ENCODE measurements at regions not wholly inside any gene's neighbourhood (a gene's known extent, or its start where the extent isn't known, plus 50 kb on each side); places are given as distances from the start of the nearest gene placed in this dataset.

DNA sequence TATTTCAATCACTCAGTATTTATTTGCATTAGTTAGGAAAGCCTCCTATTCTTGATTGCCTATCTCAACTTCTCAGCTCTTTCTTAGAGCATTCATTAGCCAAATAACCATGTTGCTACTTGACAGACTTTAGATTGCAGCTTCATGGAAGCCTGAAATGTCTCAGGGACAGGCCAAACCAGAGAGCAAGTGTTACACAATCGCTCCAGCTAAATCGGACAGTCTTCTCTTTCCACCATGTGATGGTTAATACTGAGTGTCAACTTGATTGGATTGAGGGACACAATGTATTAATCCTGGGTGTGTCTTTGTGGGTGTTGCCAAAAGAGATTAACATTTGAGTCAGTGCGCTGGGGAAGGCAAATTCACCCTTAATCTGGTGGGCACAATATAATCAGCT lies 106.5 kb upstream of the DRD2 start:
- DNase-seq (ENCODE audit: low read depth), result no peak

DNA sequence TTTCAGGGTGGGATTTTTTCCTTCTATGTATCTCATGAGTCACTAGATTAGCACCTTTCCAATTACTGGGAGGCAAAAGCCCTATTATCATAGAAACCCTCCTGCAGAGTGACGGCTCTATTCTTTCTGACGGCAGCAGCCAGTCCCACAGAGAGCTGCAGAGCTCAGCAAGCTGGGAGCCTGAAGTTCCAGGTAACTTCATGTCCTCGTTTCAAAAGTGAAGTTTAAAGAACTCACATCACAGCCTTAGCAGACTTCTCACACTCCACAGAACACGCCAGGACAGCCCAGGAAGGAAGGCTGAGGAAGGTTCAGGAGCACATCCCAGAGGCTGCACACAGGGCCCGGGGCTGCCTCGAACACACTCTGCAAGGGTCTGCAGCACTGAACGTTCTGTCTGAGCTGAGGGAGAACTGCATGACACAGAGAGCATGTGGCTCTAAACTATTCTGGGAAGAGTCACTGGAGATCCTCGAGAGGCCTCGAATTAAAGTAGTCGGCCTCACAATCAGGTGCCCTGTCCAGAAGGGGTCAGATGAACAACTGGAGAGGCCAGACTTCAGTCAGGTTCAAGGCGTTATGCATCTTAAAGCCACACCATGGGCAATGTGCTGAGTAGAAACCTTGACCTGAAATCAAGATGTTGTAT lies 104.2 kb upstream of the DRD2 start:
- no peak for DNase-seq (ENCODE audit: low read depth)

DNA sequence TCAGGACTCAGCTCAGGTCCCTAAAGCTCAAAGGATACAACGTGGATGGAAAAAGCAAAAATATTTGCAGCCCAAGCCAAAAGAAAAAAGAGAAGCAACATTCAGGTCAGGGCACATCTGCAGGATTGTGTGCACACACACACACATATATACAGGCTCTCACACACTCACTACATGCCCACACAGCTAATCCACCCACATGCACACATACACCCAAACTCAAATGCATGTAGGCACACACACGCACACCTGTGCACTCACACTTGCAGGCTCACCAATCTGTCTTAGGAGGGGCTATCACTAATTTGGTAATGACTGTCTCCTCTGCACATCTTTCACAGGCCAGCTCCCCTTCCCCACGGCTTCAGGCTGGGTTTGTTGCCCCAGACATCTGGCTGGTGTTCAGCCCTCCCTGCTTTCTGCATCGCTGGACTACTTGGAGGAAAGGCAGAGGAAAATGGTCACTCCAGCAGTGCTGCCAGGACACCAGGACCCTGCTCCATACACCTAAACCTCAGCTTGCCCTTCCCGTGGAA lies 103.6 kb upstream of the DRD2 start:
- DNase-seq (ENCODE audit: low read depth), result no peak

DNA sequence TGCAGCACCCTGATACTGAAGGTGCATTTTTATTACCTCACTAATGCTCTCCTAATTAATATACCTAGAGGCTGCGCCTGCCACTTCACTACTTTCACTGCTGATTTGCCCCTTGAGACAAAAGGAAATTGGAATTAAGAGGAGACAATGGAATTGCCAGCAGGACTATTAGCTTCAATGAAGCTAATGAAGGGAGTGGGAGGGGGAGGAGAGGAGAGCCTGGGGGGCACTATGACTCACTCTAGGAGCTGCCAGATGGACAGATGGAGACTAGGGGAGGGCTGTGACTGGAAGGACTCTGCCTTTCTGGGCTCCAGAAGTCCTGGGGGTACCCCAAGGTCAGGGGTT lies 102.8 kb upstream of the DRD2 start:
- no peak for DNase-seq (ENCODE audit: low read depth)

DNA sequence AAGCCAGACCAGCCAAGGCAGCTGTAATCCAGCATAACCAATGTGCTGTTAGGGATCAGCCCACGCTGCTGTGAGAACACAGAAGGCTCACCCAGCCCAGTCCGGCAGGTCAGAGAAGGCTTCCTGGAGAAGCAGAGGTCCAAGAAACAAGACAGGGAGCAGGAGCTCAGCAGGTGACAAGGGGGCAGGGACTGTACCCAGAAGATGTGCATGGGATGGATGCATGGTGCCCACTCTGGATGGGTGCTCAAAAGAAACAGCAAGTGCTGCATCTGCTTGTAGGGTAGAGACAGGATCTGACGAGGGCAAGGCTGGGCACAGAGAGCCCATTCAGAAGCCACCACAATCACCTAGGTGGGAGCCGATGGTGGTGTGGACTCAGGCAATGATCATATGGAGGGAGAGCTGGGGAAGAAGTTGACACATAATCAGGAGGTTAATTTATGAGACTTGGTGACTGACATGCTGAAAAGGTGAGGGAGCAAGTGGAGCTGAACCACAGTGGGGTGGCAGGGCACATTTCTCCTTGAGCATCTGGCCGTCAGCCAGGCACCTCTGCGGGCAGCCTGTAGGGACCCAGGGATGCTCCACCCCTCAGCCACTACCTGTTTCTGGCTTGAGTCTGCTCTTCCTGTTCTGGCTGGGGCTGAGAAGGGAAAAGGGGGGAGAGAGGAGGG lies 102.3 kb upstream of the DRD2 start:
- DNase-seq (ENCODE audit: low read depth), result no peak

DNA sequence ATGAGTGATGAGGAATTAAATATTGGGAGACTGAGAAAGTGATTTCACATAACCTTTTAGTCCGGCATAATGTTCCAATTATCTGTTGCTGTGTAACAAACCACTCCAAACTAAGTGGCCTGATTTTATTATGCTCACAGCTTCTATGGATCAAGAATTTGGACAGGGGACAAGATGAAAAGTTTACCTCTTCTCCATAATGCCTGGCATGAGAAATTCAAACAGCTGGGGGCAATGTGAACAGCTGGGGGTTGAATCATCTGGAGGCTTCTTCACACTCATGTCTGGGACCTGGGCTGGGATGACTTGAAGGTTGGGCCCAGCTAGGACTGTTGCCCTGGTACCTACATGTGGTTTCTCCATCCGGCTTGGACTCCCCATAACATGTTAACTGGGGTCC lies 99.4 kb upstream of the DRD2 start:
- no peak for DNase-seq (ENCODE audit: low read depth)

DNA sequence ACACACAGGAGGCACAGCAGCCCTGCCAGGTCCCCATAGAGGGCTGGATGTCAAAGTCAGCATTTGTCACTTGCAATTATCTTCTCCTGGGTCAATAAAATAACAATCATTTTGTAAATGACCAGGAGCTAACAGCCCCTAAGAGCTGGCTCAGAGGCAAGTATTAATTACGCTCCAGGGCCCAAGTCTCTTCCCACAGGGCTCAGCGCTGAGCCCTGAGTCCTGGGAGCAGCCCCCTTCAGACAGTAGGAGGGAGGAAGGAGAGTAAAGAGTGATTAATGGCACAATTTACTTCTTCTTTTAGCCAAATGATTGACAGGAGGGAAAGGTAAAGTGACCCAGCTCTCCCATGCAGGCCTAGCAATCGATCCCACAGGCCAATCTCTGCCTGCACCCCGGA lies 99.0 kb upstream of the DRD2 start:
- DNase-seq (ENCODE audit: low read depth), result no peak

DNA sequence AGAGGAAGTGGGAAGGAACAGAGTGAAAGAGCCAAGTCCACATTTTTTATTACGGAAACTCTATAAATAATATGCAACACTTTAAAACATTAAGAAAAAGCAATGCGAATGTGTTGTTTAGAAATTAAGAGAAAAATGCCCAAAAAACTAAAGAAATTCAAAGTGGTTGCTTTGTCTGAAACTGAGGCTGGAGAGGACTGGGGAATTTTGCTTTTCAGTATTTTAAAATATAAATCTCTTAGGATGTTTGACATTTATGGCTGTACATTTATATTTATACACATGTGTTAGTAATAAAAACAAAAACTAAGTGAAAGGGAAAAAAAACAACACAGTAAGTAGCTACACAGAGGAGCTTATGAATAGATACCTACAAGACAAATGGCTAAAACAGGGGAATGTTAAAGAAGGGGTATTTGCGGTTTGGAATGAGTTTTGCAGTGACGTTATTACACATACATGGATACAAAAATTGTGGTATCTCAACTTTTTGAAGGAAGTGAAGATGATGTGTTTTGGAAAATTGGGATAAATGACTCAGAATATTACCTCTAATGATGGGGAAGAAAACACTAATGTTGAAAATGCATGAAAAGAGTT lies 97.0 kb upstream of the DRD2 start:
- DNase-seq (ENCODE audit: low read depth), result no peak

DNA sequence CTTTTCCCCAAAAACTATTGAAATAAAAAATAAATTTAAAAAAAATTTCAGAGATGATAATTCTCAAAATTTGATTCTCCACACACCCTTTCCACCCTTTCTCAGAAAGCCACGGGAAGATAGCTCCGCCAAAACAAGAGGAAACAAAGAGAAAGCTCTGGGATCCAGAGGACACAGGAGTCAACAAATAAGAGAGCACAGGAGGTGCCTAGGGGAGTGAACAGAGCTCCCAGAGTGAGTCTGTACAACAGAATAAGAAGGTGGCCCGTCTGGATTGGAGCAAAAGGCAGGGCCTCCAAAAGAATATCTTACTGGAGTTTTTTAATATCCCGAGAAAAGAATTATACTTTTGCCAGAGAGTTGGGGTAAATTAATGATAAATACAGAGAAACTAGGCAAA lies 96.3 kb upstream of the DRD2 start:
- DNase-seq (ENCODE audit: low read depth), result no peak

DNA sequence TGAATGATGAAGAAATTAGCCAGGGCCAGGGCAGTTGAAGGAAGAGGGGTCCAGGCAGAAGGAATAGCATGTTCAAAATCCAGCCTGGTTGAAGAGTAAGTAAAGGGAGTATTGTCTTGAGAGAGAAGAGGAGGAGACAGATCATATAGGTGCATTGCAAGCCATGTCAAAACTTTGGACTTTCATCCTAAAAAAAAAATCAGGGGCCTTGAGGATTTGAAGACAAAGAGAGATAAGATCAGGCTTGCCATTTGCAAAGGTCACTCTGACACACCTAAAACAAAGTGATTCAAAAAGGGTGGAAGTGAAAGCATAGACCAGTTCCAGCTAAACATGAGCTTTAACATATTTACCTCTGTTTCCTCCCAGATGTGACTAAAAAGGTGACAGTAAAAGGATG lies 95.7 kb upstream of the DRD2 start:
- DNase-seq (ENCODE audit: low read depth), result no peak

DNA sequence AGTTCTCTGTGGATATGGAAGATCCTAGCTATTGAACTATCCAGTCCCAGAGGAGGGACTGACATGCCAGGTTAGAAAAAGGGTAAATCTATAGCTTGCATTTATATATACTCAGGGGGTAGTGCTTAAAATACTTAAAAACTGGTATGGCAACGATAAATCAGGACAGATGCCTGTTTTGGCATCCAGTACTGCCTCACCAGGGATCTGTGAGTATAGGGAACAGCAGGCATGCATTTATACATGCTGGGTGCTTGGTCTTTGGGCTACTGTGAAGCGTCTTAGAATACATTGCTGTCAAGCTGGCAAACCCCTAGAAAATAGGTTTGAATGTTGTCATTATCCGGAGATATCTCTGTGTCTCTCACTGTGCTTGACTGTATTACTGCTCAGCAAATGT lies 94.2 kb upstream of the DRD2 start:
- no peak for DNase-seq (ENCODE audit: low read depth)

DNA sequence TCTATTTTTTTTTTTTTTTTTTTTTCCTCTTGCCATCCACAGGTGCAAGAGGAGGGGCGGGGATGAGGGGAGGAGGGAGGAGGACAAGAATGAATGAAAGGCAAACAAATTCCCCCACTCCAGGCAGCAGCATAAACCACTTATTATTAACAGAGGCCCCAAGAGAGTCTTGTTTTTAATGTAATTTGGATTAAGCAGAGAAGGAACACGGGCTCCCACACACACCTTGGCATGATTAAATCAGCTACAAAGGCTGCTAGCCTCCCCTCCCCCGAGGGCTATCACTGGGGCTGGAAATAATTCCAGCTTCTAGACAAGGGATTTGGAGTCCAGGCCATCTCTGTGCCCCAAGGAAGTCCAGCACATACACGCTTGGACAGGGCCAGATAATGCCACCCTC lies 93.4 kb upstream of the DRD2 start:
- DNase-seq (ENCODE audit: low read depth), result no peak

DNA sequence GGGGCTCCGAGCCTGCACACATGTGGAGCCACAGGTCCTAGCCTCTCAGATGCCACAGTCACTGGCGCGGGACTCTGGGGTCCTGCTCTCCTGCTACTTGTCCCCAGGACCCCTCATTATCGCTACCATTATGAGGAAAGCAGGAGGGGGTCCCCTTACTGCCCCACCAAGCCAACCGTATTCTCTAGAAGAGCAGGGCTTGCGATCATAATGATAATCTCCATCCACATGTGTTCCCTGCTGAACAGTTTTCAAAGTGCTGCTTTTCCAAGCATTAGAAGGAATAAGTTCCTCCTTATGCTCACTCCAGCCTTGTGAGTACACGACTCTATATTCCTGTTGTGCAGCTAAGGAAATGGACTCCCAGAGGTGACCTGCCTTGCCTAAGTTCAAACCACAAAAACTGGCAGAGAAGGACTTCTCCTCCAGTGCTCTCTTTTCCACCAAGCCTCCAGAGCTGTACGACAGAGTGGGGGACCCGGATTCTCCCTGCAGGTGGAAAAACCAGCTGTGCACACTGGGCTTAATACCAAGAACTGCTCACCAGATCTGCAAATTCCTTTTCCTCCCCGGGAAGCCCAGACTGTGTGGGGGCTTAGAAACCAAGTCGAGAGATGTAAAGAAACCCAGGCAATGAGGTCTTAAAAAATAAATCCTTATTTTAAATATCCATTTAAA lies 92.8 kb upstream of the DRD2 start:
- no peak for DNase-seq (ENCODE audit: low read depth)

DNA sequence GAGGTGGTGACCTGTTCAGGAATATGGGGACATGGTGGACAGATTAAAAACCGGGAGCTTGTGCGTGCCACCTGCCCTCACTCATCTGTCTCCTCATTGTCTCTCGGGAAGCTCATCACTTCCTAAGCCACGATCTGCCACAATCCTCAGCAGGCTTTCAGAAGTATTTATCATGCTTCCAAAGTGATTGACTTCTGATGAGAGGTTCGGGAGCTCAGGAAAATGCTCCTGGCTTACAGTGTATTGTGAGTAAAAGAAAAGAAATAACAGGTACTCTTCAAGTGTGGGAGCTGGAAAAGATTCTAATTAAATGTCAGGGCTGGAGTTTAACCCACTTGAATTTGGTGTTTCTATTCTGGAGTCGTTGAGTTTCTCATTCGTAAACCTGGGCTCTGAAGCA lies 91.9 kb upstream of the DRD2 start:
- no peak for DNase-seq (ENCODE audit: low read depth)

DNA sequence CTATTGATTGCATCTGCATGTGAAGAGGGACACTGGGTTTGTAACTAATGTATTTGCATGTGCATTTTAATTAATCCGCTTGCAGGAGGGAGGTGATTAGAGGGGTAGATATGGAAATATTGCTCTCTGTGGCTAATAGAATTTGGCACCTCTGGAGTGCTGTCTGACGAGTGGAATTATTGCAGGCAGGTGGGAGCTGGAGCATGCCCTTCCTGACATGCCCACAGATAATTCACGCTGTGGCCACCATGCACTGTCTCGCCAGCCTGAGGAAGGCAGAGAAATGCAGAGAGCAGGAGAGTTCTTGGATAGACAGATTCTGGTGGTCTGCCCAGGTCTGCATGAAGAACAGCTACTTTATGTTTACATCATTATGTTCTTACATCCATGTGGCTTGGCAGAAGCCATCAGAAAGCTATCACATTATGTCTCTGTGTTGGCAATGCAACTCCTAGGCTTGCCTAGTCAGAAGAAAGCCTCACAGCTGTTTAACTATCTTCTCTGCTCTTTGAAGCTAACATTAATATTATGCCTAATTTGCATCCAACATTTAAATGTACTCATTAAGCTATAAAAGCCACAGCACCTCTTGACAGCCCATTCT lies 89.4 kb upstream of the DRD2 start:
- DNase-seq (ENCODE audit: low read depth), result no peak

DNA sequence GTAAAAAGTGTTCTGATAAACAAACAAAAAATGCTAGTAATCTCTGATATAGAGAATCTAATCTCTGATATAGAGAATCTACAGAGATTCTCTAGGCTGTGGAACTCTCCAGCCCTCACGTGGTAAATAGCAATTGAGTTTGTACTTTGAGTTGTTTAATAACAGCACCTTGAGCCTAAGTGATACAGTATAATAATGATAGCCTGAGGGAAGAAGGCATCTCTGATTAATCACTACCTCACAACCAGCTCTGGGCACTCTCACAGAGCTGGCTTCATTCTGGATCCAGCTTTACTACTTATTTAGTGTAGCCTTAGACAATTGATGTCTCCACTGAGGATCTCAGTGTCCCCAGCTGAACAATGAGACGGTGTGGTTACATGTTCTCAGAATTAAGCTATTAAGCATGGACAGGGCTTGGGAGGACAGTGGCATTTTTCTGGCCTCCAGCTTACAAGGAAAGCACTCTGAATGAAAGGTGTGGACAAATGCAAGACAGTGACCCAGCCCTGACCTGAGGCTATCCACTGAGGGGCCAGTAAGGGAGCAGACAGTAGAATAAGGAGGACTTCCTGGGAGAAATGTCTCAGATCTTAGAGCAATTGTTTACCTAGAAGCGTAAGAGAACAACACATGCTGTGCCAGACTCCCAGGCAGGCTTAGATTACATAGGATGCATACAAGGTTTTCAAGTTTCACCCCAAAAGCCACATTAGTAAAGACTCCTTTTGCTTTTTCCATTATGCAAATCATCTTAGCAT lies 88.7 kb upstream of the DRD2 start:
- DNase-seq (ENCODE audit: low read depth), result no peak

DNA sequence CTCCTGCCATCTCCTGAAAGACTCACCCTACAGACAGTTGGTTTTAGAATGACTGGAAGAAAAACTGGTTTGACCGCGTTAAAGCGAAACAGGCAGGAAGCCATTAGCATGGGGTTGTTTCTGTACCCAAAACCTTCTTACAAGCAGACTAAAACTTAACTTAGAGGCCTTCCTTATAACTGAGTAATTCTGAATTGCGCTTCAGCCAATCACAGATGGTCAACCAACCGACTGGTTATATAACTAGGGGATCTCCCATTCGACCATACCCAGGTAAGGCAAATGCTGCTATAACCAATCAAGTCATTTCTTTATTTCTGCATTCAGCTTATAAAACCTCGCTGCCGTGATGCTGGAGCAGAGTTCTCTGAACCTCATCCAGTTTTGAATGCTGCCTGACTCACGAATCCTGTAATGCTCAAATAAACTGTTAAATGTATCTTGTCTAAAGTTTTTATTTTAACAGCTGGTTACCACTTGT lies 87.8 kb upstream of the DRD2 start:
- no peak for DNase-seq (ENCODE audit: low read depth)

DNA sequence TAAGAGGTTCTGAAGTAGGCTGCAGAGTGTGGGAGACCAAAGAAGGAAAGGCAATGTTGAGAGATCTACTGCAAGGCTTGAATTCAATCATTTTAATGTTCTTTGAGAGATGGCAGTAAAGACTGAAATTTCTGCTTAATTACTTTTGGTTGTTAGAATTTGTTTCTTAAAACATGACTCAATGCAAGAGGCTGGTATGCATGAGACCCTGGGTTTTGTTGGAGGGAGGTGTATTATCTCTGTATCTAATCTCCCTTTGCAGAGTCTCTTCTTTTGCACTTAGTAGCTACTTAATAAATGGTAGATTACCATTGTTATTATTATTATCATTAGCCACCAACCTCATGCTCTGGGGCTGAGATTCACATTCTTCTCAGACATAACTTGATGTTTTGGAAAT lies 87.4 kb upstream of the DRD2 start:
- DNase-seq (ENCODE audit: low read depth), result no peak

DNA sequence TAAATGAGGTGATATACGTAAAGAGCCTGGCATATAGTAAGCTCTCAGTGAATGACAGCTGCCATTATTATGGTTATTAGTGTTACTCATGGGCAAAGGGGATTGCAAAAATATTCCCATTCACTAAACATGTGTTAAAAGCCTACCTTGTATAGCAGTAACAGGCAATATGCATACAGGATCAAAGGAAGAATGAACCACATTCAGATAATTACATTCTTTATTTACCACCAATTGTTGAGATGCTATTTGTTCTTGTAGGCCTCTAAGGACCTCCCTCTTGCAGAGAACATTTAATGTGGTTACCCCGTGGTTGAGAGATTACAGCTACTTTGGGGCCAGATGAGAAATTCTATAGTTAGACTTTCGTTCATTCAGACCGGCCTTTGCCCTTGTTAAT lies 82.7 kb upstream of the DRD2 start:
- DNase-seq (ENCODE audit: low read depth), result no peak

DNA sequence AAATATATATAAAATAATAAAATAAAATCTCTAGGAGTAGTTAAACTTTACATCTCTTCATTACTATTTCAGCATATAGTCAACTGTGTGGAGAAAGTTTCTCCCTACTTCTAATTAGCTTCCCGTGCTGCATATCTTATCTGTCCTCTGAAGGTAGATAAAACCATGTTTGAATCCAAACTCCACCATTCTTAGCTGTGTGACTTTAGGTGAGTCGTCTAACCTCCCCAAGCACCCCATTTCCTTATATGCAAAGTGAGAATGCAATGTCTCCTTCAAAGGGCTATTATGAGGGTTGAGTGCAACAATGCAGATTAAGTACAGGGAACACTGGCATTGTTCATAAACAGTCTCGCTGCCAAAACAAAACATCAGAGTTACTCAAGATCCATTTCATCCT lies 80.8 kb upstream of the DRD2 start:
- no peak for DNase-seq (ENCODE audit: low read depth)

DNA sequence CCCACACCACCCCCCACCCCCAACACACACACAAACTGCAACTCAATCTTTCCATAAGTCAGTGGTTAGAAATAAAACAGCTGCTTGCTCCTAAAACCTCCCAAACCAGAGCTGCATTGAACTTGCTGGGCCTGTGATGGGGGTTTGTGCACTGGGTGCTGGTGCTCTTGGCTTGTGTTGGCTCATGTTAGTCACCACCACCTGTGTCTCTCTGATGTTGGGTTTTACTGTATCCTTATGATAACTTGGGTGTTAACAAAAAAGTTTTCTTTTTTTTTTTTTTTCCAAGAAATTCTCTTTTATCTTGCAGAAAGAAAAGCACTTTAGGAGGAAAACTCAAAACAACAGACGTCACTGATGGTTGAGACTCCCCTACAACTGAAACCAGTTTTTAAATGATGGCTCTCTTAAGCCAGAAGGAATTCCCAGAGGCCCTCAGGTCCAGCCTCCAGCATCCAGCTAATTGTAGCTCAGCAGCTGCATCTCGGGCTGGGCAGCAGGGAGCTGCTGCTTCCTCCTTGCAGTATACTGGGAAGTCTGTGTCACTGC lies 79.9 kb upstream of the DRD2 start:
- DNase-seq (ENCODE audit: low read depth), result no peak

Measured in Daoy (cell line).